D721Med (cell line): ENCODE measurements at regions not wholly inside any gene's neighbourhood (a gene's known extent, or its start where the extent isn't known, plus 50 kb on each side); places are given as distances from the start of the nearest gene placed in this dataset.

Experiments
- DNase-seq: peaks from one replicate; pipeline ENCODE4 v3.0.0; 2011; ENCODE audit warnings: low spot score; ENCODE audit not compliant: insufficient read length
- FAIRE-seq: peaks from 2 replicates; lab custom pipeline; 2011; peaks lifted over from hg19 to GRCh38; lab: Jason Lieb, UNC
- CTCF ChIP-seq: IDR thresholded peaks from 2 replicates; pipeline ENCODE4 v1.5.1; 2012; ENCODE audit warnings: mild to moderate bottlenecking, control low read depth; ENCODE audit not compliant: insufficient read depth; ENCODE audit errors: missing control alignments

- DNase-seq (no peak), FAIRE-seq (no peak)
- no peak for TF ChIP-seq CTCF
Observed at GRCh38 chr19:5235458-5236219, 105.0 kb downstream of the PTPRS start.

- no peak for FAIRE-seq
- TF ChIP-seq CTCF: no peak
- DNase-seq: no peak
Observed at GRCh38 chr19:5234412-5234811, 106.2 kb downstream of the PTPRS start.

- TF ChIP-seq CTCF: no peak
- FAIRE-seq (no peak), DNase-seq (no peak)
Observed at GRCh38 chr19:5232798-5233505, 107.7 kb downstream of the PTPRS start.

- FAIRE-seq (no peak), DNase-seq (no peak)
- no peak for TF ChIP-seq CTCF
Observed at GRCh38 chr19:5231857-5232678, 108.5 kb downstream of the PTPRS start.

- TF ChIP-seq CTCF: no peak
- no peak for FAIRE-seq
- no peak for DNase-seq
Observed at GRCh38 chr19:5230730-5231555, 109.7 kb downstream of the PTPRS start.

GRCh38 chr19:5229778-5230335, 110.8 kb downstream of the PTPRS start:
- no peak for DNase-seq
- no peak for TF ChIP-seq CTCF
- no peak for FAIRE-seq
